Activated CD4-positive, alpha-beta T cell treated with anti-CD3 and anti-CD28 coated beads for 36 hours (primary cell): ENCODE measurements at regions not wholly inside any gene's neighbourhood (a gene's known extent, or its start where the extent isn't known, plus 50 kb on each side); places are given as distances from the start of the nearest gene placed in this dataset.

ENCODE experiments used
- ATAC-seq: fragments of 200-7000 bp; cut with Tn5 transposase; one replicate; pipeline ENCODE4 v1.10.0; 2021; ENCODE audit warnings: mild to moderate bottlenecking, moderate library complexity
- CTCF ChIA-PET: fragments of 350-600 bp; sonication (Branson Sonifier 250); formaldehyde crosslinking; loops from one replicate; lab custom pipeline; 2021; ENCODE audit warnings: antibody characterized with exemption; lab: Charles Lee
- POLR2A ChIA-PET: fragments of 350-600 bp; sonication (Branson Sonifier 250); formaldehyde crosslinking; loops from one replicate; lab custom pipeline; 2021; ENCODE audit warnings: antibody characterized with exemption, inconsistent platforms; lab: Charles Lee
- DNase-seq: peaks from one replicate; pipeline ENCODE4 v3.0.0-alpha.2; 2020
- H3K27ac Mint-ChIP-seq: one replicate; pipeline ENCODE4 v1.8.0; 2021; ENCODE audit warnings: mixed read lengths
- H3K27me3 Mint-ChIP-seq: one replicate; pipeline ENCODE4 v1.8.0; 2021; ENCODE audit warnings: mixed read lengths
- H3K36me3 Mint-ChIP-seq: one replicate; pipeline ENCODE4 v1.8.0; 2021; ENCODE audit warnings: low read depth, mixed read lengths
- H3K4me1 Mint-ChIP-seq: one replicate; pipeline ENCODE4 v1.8.0; 2021; ENCODE audit warnings: mixed read lengths
- H3K4me3 Mint-ChIP-seq: one replicate; pipeline ENCODE4 v1.8.0; 2021; ENCODE audit warnings: mild to moderate bottlenecking, moderate library complexity, mixed read lengths
- H3K9me3 Mint-ChIP-seq: one replicate; pipeline ENCODE4 v1.8.0; 2021; ENCODE audit warnings: low read depth, mixed read lengths
- intact Hi-C, 2 experiments: fragments of 100-400 bp; cut with DNase I in 1 of 2; cut with micrococcal nuclease in 1 of 2; formaldehyde crosslinking; loops; one replicate each; pipeline versions ENCODE4 v1.14.2 to v1.15.1; 2022 to 2024; cut with DNase I, micrococcal nuclease

GRCh38 chr18:55089610-55090009, 130.3 kb upstream of the CCDC68 start:
- H3K36me3 Mint-ChIP-seq, result no peaks in the 10 kb centered on the region
- DNase-seq (no peak), ATAC-seq (no peak)
- intact Hi-C loops, result no loop called here
- H3K4me1 Mint-ChIP-seq, result no peaks in the 10 kb centered on the region
- H3K9me3 Mint-ChIP-seq, result no peaks in the 10 kb centered on the region
- ChIA-PET CTCF (no interaction called here), POLR2A (no interaction called here)
- peaks cover 6% of the 10 kb centered on the region for H3K27me3 Mint-ChIP-seq
- H3K4me3 Mint-ChIP-seq, result no peak overlapping the region
- no peak overlapping the region for H3K27ac Mint-ChIP-seq

DNA sequence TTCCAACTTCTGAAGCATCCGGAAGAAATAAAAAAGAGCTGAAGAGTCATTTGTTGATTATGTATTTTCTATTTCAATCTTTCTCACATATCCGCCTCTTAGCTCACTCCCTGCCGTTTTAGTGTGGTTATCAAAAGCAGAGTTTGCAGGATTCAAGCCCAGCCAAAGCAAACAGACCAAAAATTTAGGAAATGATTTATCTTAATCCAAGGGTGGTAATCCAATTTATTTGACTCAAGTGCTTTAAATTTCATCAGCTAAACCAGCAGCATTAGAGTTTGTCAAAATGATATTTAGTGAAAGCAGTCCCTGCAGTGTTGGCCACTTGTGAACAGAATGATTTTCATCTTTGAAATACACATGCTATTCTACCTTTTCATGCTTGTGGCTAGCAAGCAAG, 129.3 kb upstream of the CCDC68 start:
- ChIA-PET POLR2A (no interaction called here), CTCF (no interaction called here)
- intact Hi-C loops, result no loop called here
- ATAC-seq (no peak), DNase-seq (no peak)
- H3K4me1 Mint-ChIP-seq, result no peaks in the 10 kb centered on the region
- peaks cover 6% of the 10 kb centered on the region for H3K27me3 Mint-ChIP-seq
- no peak overlapping the region for H3K27ac Mint-ChIP-seq
- H3K36me3 Mint-ChIP-seq, result no peaks in the 10 kb centered on the region
- H3K9me3 Mint-ChIP-seq, result no peaks in the 10 kb centered on the region
- no peak overlapping the region for H3K4me3 Mint-ChIP-seq

DNA sequence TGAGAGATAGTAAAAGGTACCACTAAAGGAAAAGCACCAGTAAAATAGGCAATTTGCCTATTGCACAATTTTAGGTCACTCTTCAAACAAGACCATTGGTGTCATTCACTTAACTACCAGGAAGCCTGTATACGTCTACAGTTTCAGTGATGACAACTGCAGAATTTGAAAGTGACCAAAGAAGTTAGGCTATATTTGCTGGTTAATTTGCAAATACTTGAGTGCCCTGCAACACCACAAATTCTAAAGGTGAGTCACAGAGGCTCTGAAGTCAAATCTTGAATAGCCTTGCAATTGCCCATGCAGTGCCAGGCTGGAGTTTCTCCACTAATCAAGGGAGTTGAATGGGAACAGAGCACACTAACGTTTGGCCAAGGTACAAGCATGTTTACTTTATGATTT, 128.7 kb upstream of the CCDC68 start:
- Mint-ChIP-seq H3K36me3 (no peaks in the 10 kb centered on the region), H3K4me1 (no peaks in the 10 kb centered on the region), H3K27ac (no peak overlapping the region), H3K4me3 (no peak overlapping the region), H3K9me3 (no peaks in the 10 kb centered on the region), H3K27me3 (peaks cover 6% of the 10 kb centered on the region)
- POLR2A ChIA-PET, result no interaction called here
- ATAC-seq (no peak), DNase-seq (no peak)
- CTCF ChIA-PET, result no interaction called here
- intact Hi-C loops, result no loop called here

- CTCF ChIA-PET, result no interaction called here
- H3K4me3 Mint-ChIP-seq, result no peak overlapping the region
- intact Hi-C loops, result no loop called here
- H3K27me3 Mint-ChIP-seq, result peaks cover 6% of the 10 kb centered on the region
- DNase-seq, result no peak
- no peaks in the 10 kb centered on the region for H3K36me3 Mint-ChIP-seq
- no peaks in the 10 kb centered on the region for H3K4me1 Mint-ChIP-seq
- POLR2A ChIA-PET, result no interaction called here
- H3K27ac Mint-ChIP-seq, result no peak overlapping the region
- no peak for ATAC-seq
- no peaks in the 10 kb centered on the region for H3K9me3 Mint-ChIP-seq
These were observed 127.6 kb upstream of the CCDC68 start for GRCh38 chr18:55086906-55087305.

DNA sequence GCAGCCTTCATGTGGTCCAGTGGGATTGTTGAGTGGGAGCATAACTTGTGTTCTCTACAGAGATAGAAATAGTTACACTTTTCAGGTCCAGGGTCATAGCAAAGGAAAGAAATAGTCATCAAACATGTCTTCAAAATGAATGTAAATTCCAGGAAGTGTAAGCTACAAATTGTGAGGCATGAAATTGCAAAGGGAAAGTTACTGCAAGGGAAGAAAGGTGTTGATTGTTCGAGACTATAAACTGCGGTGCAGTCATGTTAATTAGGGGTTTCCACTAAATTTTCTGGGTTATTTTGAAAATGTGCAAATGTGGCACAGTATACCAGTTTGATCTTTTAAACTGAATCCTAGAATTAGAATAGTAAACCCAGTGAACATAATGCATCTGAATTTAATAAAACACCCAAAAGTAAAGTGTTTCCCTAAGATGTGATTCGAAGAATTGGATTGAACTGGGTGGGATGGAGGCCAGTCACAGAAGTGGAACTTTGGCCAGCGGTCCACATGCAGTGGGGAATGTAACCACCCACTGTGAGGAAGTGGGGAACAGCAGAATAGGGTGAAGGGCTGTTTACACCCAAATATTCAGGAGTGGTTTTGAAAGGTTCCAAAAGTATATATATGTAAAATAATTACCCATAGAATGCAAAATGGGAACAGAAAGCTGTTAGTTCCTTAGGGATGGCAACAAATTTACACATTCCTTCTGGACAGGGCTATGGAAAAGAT, 126.5 kb upstream of the CCDC68 start:
- H3K4me3 Mint-ChIP-seq, result no peak overlapping the region
- no peak for DNase-seq
- no peaks in the 10 kb centered on the region for H3K9me3 Mint-ChIP-seq
- H3K27ac Mint-ChIP-seq, result no peak overlapping the region
- H3K27me3 Mint-ChIP-seq, result peaks cover 3% of the 10 kb centered on the region
- intact Hi-C loops, result no loop called here
- no peaks in the 10 kb centered on the region for H3K4me1 Mint-ChIP-seq
- POLR2A ChIA-PET, result no interaction called here
- H3K36me3 Mint-ChIP-seq, result no peaks in the 10 kb centered on the region
- no peak for ATAC-seq
- CTCF ChIA-PET, result no interaction called here

DNA sequence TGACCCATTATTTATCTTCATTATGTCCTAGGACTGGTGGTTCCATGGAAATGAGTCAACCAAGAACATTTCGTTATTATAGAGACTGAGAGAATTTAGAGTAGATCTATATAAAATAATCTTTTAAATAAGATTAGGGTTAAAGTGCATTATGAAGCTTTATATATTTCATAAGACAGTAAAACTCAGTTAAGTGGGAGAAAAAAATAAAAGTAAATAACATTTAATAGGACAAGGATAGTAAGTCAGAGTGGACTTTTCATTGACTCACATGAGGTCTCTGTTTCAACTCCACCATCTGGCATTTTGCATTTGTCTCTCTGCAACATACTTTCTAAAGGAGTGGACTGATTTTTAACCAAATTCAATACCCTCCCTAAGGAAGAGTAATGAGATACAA, 125.3 kb upstream of the CCDC68 start:
- no peak for ATAC-seq
- Mint-ChIP-seq H3K4me1 (no peaks in the 10 kb centered on the region), H3K4me3 (no peak overlapping the region), H3K27me3 (peaks cover 3% of the 10 kb centered on the region), H3K9me3 (no peaks in the 10 kb centered on the region), H3K36me3 (no peaks in the 10 kb centered on the region), H3K27ac (no peak overlapping the region)
- no peak for DNase-seq
- ChIA-PET POLR2A (no interaction called here), CTCF (interaction anchor here (0.8 kb wide), 1 partner anchor 356 kb away, joined by 3 read pairs; no protein-coding TSS in a partner anchor)
- intact Hi-C loops, result no loop called here

GRCh38 chr18:55083461-55083860, 124.2 kb upstream of the CCDC68 start:
- H3K27ac Mint-ChIP-seq, result no peak overlapping the region
- no peaks in the 10 kb centered on the region for H3K36me3 Mint-ChIP-seq
- ChIA-PET POLR2A (no interaction called here), CTCF (no interaction called here)
- H3K9me3 Mint-ChIP-seq, result no peaks in the 10 kb centered on the region
- no peak for DNase-seq
- intact Hi-C loops, result no loop called here
- no peak for ATAC-seq
- peaks cover 3% of the 10 kb centered on the region for H3K27me3 Mint-ChIP-seq
- H3K4me3 Mint-ChIP-seq, result no peak overlapping the region
- no peaks in the 10 kb centered on the region for H3K4me1 Mint-ChIP-seq

DNA sequence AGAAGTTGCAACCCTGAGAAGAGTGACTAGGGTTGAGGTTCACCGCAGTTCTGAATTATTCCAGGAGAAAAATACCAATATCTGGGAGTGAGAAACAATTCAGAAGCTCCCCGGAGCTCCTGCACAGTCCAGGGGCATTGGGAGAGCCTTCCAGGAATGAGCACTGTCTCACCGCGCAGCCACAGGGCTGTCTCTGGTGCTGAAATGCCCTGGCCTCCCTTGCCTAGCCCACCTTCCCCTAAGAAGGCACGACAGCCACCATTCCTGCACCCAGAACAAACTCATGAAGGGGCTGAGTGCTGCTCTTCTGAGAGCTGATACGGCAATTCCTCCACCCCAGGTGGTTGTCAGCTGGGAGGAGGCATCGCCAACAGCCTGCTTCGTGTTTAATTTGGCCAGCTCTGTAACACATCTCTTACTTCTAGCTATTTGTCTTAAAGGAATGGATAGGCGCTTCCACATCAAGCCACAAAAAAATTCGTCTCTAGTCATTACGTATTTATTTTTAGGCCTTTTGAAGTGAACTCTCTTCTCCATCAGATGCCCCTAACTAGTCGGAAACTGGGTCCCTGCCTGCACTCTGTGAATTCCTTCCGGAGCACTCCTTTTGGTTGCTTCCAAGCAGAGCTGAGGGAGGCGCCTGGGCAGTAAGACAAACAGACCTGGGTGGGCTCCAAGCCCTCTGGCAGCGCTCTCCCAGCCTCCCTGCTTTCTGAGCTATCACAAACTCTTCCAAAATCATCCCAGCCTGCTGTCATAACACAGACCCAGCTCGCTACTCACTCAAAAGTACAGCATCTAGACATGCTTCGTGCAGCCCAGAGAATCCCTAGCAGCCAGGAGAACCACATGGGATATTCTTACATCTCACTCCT, 120.5 kb upstream of the CCDC68 start:
- ChIA-PET POLR2A (no interaction called here), CTCF (no interaction called here)
- ATAC-seq (no peak), DNase-seq (no peak)
- no peaks in the 10 kb centered on the region for H3K4me1 Mint-ChIP-seq
- no peak overlapping the region for H3K27ac Mint-ChIP-seq
- H3K4me3 Mint-ChIP-seq, result no peak overlapping the region
- H3K27me3 Mint-ChIP-seq, result no peaks in the 10 kb centered on the region
- intact Hi-C loops, result no loop called here
- H3K9me3 Mint-ChIP-seq, result no peaks in the 10 kb centered on the region
- H3K36me3 Mint-ChIP-seq, result no peaks in the 10 kb centered on the region

- no peak for ATAC-seq
- ChIA-PET POLR2A (no interaction called here), CTCF (no interaction called here)
- intact Hi-C loops, result no loop called here
- no peak for DNase-seq
- no peaks in the 10 kb centered on the region for H3K27me3 Mint-ChIP-seq
- no peak overlapping the region for H3K27ac Mint-ChIP-seq
- no peaks in the 10 kb centered on the region for H3K36me3 Mint-ChIP-seq
- H3K9me3 Mint-ChIP-seq, result no peaks in the 10 kb centered on the region
- H3K4me3 Mint-ChIP-seq, result no peak overlapping the region
- H3K4me1 Mint-ChIP-seq, result no peaks in the 10 kb centered on the region
These were observed 119.8 kb upstream of the CCDC68 start for GRCh38 chr18:55079067-55079466.

- DNase-seq, result no peak
- Mint-ChIP-seq H3K4me1 (no peaks in the 10 kb centered on the region), H3K36me3 (no peaks in the 10 kb centered on the region), H3K4me3 (no peak overlapping the region), H3K9me3 (no peaks in the 10 kb centered on the region), H3K27me3 (no peaks in the 10 kb centered on the region), H3K27ac (no peak overlapping the region)
- ATAC-seq, result no peak
- POLR2A ChIA-PET, result no interaction called here
- intact Hi-C loops, result no loop called here
- CTCF ChIA-PET, result no interaction called here
These were observed 119.2 kb upstream of the CCDC68 start for GRCh38 chr18:55078303-55078932.

- no peaks in the 10 kb centered on the region for H3K4me1 Mint-ChIP-seq
These were observed 117.5 kb upstream of the CCDC68 start for GRCh38 chr18:55076643-55077218.

More at GRCh38 chr18:55076643-55077218, 117.5 kb upstream of the CCDC68 start:
- ATAC-seq, result no peak
- DNase-seq, result no peak
- Mint-ChIP-seq H3K36me3 (no peaks in the 10 kb centered on the region), H3K4me3 (no peak overlapping the region), H3K27ac (no peak overlapping the region), H3K9me3 (no peaks in the 10 kb centered on the region), H3K27me3 (no peaks in the 10 kb centered on the region)
- CTCF ChIA-PET, result no interaction called here
- POLR2A ChIA-PET, result no interaction called here
- intact Hi-C loops, result no loop called here
